Esophagus muscularis mucosa (tissue), 4 donors: ENCODE measurements at regions not wholly inside any gene's neighbourhood (a gene's known extent, or its start where the extent isn't known, plus 50 kb on each side); places are given as distances from the start of the nearest gene placed in this dataset.
"Not testable (repeated sequence)": the region's sequence is repeated elsewhere in the genome, so short reads cannot be mapped to it uniquely, and the experiment has no call there.

Experiments used
- DNase-seq: peaks from one replicate; pipeline ENCODE4 v3.0.0-alpha.2; 2017; ENCODE audit errors: extremely low spot score
- H3K27ac ChIP-seq, 4 donors: fragments of 200-600 bp; sonication (generic); replicated peaks in 1 of 4; 1 replicate in 3 of 4; 2 replicates in 1 of 4; pipeline ENCODE4 v1.5.1; 2016 to 2019; ENCODE audit warnings: mild to moderate bottlenecking in 1 of 4
- H3K27me3 ChIP-seq, 4 donors: fragments of 200-600 bp; sonication (generic); one replicate each; pipeline versions ENCODE4 v1.5.1 to v1.6.0; 2016 to 2019
- H3K36me3 ChIP-seq, 4 donors: fragments of 200-600 bp; sonication (generic); one replicate each; pipeline ENCODE4 v1.5.1; 2016 to 2019
- H3K4me1 ChIP-seq, 4 donors: fragments of 200-600 bp; sonication (generic); one replicate each; pipeline ENCODE4 v1.5.1; 2016 to 2019
- H3K4me3 ChIP-seq, 4 donors: fragments of 200-600 bp; sonication (generic); 1 replicate in 2 of 4; 2 replicates in 2 of 4; pipeline ENCODE4 v1.5.1; 2016 to 2019; ENCODE audit warnings: mild to moderate bottlenecking in 4 of 4, moderate library complexity in 1 of 4
- H3K9me3 ChIP-seq, 4 donors: fragments of 200-600 bp; sonication (generic); 1 replicate in 3 of 4; 2 replicates in 1 of 4; pipeline ENCODE4 v1.5.1; 2016 to 2019
- CTCF ChIP-seq, 3 experiments: fragments of 200-600 bp in 2 of 3; fragments of 450-650 bp in 1 of 3; sonication (generic) in 2 of 3; IDR thresholded peaks; one replicate each; pipeline ENCODE4 v1.5.1; 2017 to 2019; ENCODE audit warnings: antibody characterized with exemption in 3 of 3, mild to moderate bottlenecking in 2 of 3, moderate library complexity in 1 of 3
- EP300 ChIP-seq: sonication (generic); formaldehyde crosslinking; IDR thresholded peaks from one replicate; pipeline ENCODE4 v1.6.1; 2017; ENCODE audit warnings: antibody characterized with exemption
- POLR2A ChIP-seq: fragments of 450-650 bp; IDR thresholded peaks from one replicate; pipeline ENCODE4 v1.6.1; 2017; ENCODE audit warnings: antibody characterized with exemption, moderate library complexity, mild to moderate bottlenecking, low read depth
- POLR2AphosphoS5 ChIP-seq, 2 donors: sonication (generic); formaldehyde crosslinking; IDR thresholded peaks; one replicate each; pipeline ENCODE4 v1.6.1; 2017; ENCODE audit warnings: antibody characterized with exemption in 2 of 2
- WGBS: methylation state at CpG from one replicate; pipeline ENCODE4 v1.1.5; 2018; 5-methylcytosine and 5-hydroxymethylcytosine counted together
- intact Hi-C: fragments of 100-400 bp; cut with DNase I; formaldehyde crosslinking; loops from one replicate; pipeline ENCODE4 v1.15.1; 2023

GRCh38 chr2:83340424-83340823 is 1118.7 kb downstream of the SUCLG1 start:
- H3K9me3 ChIP-seq: no peaks in the 10 kb centered on the region
- intact Hi-C loops: no loop called here
- H3K27ac ChIP-seq: no peak overlapping the region
- no peaks in the 10 kb centered on the region for H3K36me3 ChIP-seq
- 94% methylated on average over 3 of the region's 3 CpGs for WGBS
- H3K4me3 ChIP-seq: no peak overlapping the region
- H3K27me3 ChIP-seq: no peaks in the 10 kb centered on the region
- no peak for DNase-seq
- TF ChIP-seq POLR2A (no peak), POLR2AphosphoS5 (IDR thresholded peaks at IDR 0.05) (no peak), CTCF (IDR thresholded peaks at IDR 0.05) (no peak), EP300 (no peak)
- no peaks in the 10 kb centered on the region for H3K4me1 ChIP-seq

DNA sequence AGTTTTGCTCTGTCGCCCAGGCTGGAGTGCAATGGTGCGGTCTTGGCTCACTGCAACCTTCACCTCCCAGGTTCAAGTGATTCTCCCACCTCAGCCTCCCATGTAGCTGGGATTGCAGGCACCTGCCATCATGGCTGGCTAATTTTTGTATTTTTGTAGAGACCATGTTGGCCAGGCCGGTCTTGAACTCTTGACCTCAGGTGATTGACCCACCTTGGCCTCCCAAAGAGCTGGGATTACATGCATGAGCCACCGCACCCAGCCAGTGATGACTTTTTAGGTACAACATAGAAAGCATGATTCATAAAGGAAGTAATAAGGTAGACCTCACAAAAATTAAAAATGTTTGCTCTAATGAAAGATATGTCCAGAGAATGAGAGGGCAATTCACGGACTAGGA is 1119.1 kb downstream of the SUCLG1 start:
- H3K4me1 ChIP-seq, H3K9me3 ChIP-seq, H3K27me3 ChIP-seq, intact Hi-C loops, H3K27ac ChIP-seq, H3K36me3 ChIP-seq, H3K4me3 ChIP-seq, DNase-seq: not testable (repeated sequence)
- 95% methylated on average over 5 of the region's 5 CpGs for WGBS

- 100% methylated on average over 3 of the region's 3 CpGs for WGBS
- intact Hi-C loops: no loop called here
- Histone ChIP-seq H3K4me1 (no peaks in the 10 kb centered on the region), H3K36me3 (no peaks in the 10 kb centered on the region), H3K27me3 (no peaks in the 10 kb centered on the region), H3K9me3 (no peaks in the 10 kb centered on the region), H3K27ac (no peak overlapping the region), H3K4me3 (no peak overlapping the region)
- no peak for TF ChIP-seq EP300
- no peak for TF ChIP-seq POLR2A
- TF ChIP-seq POLR2AphosphoS5 (IDR thresholded peaks at IDR 0.05): no peak
- no peak for TF ChIP-seq CTCF (IDR thresholded peaks at IDR 0.05)
- DNase-seq: no peak
Observed at GRCh38 chr2:83331810-83332209, 1127.3 kb downstream of the SUCLG1 start.

- no peak for DNase-seq
- H3K9me3 ChIP-seq: no peaks in the 10 kb centered on the region
- H3K4me3 ChIP-seq: no peak overlapping the region
- no peak overlapping the region for H3K27ac ChIP-seq
- no peaks in the 10 kb centered on the region for H3K4me1 ChIP-seq
- no peaks in the 10 kb centered on the region for H3K27me3 ChIP-seq
- no peak for TF ChIP-seq POLR2A
- TF ChIP-seq POLR2AphosphoS5 (IDR thresholded peaks at IDR 0.05): no peak
- no peak for TF ChIP-seq CTCF (IDR thresholded peaks at IDR 0.05)
- no peak for TF ChIP-seq EP300
- no peaks in the 10 kb centered on the region for H3K36me3 ChIP-seq
- 44% methylated on average over 1 of the region's 1 CpG for WGBS
- intact Hi-C loops: no loop called here
Observed at GRCh38 chr2:83323038-83323437, 1136.0 kb downstream of the SUCLG1 start.

GRCh38 chr2:83320053-83320452 is 1139.0 kb downstream of the SUCLG1 start:
- DNase-seq: no peak
- intact Hi-C loops: no loop called here
- H3K4me3 ChIP-seq: no peak overlapping the region
- no peak overlapping the region for H3K27ac ChIP-seq
- H3K36me3 ChIP-seq: no peaks in the 10 kb centered on the region
- no peaks in the 10 kb centered on the region for H3K4me1 ChIP-seq
- no peaks in the 10 kb centered on the region for H3K27me3 ChIP-seq
- TF ChIP-seq CTCF (IDR thresholded peaks at IDR 0.05) (no peak), EP300 (no peak), POLR2A (no peak), POLR2AphosphoS5 (IDR thresholded peaks at IDR 0.05) (no peak)
- H3K9me3 ChIP-seq: no peaks in the 10 kb centered on the region
